ENCODE measurements at regions not wholly inside any gene's neighbourhood (a gene's known extent, or its start where the extent isn't known, plus 50 kb on each side); places are given as distances from the start of the nearest gene placed in this dataset. TPM values are rescaled to one million over a fixed set of nuclear protein-coding genes. Genes with fewer than 3 reads are reported as not detected.

GRCh38 chr5:73994963-73995362 is 369.0 kb downstream of the ARHGEF28 start:
- no peak overlapping the region for H3K4me3 ChIP-seq
- H3K27ac ChIP-seq, result no peak overlapping the region
- intact Hi-C loops (cut with DNase I), result no loop called here
- no peaks in the 10 kb centered on the region for H3K27me3 ChIP-seq
- H3K36me3 ChIP-seq, result no peaks in the 10 kb centered on the region
- no peak for TF ChIP-seq POLR2A (IDR thresholded peaks at IDR 0.05)
- no peak for TF ChIP-seq EP300 (IDR thresholded peaks at IDR 0.05)
- TF ChIP-seq CTCF (IDR thresholded peaks at IDR 0.05), result no peak
- DNase-seq, result no peak
- no peaks in the 10 kb centered on the region for H3K9me3 ChIP-seq
- H3K4me1 ChIP-seq (ENCODE audit: insufficient read depth), result peaks cover 3% of the 10 kb centered on the region
- WGBS, 3 donors, result 87 to 89% (median 88%) methylated on average over 2 of the region's 2 CpGs

Small RNAs in the stretch of these regions (small RNA-seq; reads per million reads assigned to genes)
- gene RN7SL814P, result not detected

Data from ovary (tissue), 7 donors.